NCI-H2171 treated with DMSO at 0.1 percent for 48 hours (cell line): ENCODE measurements at regions not wholly inside any gene's neighbourhood (a gene's known extent, or its start where the extent isn't known, plus 50 kb on each side); places are given as distances from the start of the nearest gene placed in this dataset.

Source experiments
- DNase-seq: peaks from one replicate; lab custom pipeline; 2025; lab: John Stamatoyannopoulos, UW

DNA sequence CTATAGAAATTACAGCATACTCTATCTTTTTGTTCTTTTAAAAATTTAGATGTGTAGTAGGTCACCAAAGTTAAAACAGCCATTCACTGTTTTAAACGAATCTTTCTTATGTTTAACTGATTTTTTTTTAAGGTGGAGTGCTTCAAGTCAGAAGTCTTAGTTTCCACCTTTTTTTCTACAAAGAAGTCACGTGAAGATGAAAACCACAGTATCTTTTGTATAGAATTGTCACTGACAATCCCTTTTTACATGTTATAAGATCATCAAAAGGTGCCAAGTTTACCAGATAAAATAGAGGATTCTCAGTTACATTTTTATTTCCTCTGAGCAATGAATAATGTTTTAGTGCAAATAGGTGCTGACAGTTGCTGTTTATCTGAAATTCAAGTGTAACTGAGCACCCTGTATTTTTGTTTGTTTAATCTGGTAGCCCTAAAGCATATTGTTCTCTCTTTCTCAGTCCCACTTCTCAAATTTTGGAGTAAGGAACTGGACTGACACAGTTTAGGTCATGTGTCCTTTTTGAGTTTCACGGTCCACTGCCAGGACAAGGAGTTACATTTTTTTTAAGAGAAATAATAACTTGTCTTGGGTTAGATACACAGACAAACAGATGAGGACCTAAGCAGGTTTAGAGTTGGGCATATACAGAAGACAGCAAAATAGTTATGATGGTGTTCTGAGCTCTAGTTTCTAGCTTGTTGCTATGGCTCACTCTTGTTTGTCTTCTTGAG lies 233.2 kb upstream of the MBL2 start:
- DNase-seq, result no peak

- no peak for DNase-seq
These were observed 230.5 kb upstream of the MBL2 start for GRCh38 chr10:53003094-53003493.

GRCh38 chr10:52999681-53000080 lies 227.1 kb upstream of the MBL2 start:
- DNase-seq, result no peak

DNA sequence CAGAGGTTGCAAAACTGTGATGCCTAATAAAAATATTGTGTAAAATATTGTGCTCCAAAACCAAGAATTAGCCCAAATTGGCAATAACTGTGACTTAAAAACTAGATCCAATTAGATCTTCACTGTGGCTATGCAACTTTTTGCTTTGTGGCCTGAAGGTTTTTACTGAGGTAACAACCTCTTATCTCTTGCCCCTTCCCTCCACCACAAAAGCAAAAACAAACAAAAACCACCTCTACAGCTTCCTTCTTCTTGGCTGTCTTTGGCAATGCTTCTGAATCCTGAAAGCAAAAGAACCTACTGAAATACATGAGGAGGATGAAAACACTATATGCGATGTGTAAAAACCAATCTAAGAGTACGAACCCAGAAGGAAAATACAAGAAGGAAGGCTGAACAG lies 226.7 kb upstream of the MBL2 start:
- no peak for DNase-seq

- no peak for DNase-seq
These were observed 224.4 kb upstream of the MBL2 start for GRCh38 chr10:52997007-52997406.

GRCh38 chr10:52994370-52994769 lies 221.8 kb upstream of the MBL2 start:
- DNase-seq, result no peak

GRCh38 chr10:52993109-52993508 lies 220.5 kb upstream of the MBL2 start:
- DNase-seq, result no peak

DNA sequence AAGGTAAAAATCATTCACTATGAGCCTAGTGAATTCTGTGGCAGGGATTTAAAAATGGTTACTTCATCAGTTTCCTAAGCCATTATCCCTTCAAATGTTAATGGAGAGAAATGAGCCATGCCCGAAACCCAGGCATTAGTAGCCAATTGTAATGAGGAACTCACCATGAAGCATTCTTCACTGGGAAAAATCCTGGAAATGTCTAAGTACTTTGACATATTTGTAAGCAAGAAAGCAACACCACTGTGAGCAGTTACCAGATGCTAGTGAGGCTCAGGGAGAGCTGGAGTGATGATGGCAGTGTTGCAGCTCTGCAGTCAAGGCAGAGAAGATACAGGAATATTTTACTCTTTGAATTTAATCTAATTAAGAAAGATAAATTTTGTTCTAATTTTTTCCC lies 220.0 kb upstream of the MBL2 start:
- DNase-seq, result no peak

- DNase-seq, result no peak
These were observed 216.3 kb upstream of the MBL2 start for GRCh38 chr10:52988923-52989322.

- no peak for DNase-seq
These were observed 213.5 kb upstream of the MBL2 start for GRCh38 chr10:52986125-52986524.

DNA sequence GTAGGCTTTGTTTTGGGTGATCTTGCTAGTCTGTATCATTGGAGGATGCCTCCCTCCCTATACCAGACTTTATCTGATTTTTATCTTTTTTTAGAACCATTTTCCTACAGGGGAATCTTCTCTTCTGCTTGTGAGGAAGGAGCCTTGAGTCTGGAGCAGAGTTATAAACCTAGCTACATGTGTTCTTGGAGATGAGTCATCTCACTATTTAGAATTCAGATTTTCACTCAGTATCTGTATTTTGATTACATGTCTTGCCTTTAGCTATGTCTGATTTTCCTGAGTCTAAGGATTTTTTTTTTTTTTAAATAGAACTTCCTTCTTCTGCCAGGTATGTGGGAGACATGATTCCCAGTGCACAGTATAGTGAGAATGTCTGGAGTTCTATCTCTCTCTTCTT lies 211.6 kb upstream of the MBL2 start:
- DNase-seq, result no peak

- DNase-seq, result no peak
These were observed 206.9 kb upstream of the MBL2 start for GRCh38 chr10:52979295-52979990.

- no peak for DNase-seq
These were observed 205.0 kb upstream of the MBL2 start for GRCh38 chr10:52977581-52977980.

GRCh38 chr10:52967806-52968795 lies 195.5 kb upstream of the MBL2 start:
- no peak for DNase-seq

DNA sequence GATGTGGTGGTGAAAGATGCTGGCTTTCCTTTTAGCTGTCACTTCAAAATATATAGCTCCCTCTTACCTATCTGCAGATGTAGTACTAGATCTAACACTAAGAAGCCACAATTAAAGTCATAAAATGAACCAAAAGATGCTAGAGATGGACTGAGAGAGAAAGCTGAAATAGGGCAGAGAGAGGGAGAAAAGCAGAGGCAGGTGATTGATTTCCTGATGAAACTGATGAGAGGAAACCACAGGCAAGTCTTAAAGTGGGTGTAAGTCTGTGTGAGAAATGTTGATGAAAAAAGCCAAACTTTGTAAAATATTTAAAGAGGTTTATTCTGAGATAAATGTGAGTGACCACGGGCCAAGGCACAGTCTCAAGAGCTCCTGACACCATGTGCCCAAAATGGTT lies 194.3 kb upstream of the MBL2 start:
- DNase-seq, result no peak

DNA sequence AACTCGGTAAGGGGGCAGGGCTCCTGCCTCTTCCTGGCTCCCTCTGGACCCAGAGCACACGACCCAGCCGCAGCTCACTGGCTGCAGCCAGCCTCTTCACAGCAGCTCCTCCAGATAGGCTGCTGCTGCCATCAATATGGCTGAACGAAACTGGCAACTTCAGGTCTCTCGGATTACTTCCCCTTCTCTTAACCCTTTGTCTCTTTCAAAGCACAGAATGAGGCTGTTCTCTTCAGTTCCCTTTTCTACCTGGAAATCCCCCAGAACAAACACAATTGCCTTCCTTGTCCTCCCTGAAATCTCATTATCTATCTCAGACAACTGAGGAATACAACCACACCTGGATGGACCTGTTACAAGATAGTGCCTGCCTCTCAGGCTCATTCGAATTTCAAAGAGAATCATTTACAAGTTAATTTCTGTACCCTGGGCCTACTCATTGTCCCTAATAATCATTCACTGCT lies 193.4 kb upstream of the MBL2 start:
- DNase-seq, result no peak

DNA sequence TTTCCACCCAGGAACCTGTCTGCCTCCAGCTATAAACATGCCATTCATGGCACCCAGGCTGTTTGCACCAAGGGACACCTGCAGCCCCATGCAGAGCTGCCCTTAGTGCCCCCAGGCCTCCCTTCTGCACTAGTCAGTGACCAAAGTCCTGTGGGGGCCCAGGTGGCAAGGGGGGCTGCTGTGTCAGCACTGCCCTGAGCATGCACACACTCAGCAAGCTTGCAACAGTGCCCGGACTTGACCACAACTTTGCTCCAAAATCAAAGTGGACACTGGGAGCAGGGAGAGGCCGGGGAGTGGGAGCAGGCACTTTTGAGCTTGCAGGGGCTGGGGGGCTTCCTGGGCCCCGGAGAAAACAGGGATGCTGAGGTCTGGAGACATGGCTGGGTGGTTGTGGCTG lies 192.9 kb upstream of the MBL2 start:
- DNase-seq, result no peak

- DNase-seq, result no peak
These were observed 188.7 kb upstream of the MBL2 start for GRCh38 chr10:52961323-52961722.

DNA sequence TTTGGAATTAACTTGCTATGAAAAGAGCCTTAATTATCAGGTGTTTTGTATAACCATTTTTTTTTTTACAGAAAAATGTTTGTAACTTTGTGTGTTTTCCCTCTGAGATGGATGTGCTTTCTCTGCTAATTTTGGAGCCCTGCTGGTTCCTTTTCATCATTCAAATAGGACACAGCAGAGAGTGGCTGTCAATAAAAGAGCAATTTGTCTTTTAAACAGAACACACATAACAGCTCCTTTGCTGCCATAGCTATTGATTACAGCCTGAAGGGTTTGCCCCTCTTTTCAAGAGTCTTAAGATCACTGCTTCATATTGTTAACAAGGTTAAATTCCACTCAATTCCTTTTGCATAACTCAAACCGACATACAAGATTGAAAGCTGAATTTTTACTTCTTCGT lies 187.2 kb upstream of the MBL2 start:
- DNase-seq, result no peak

DNA sequence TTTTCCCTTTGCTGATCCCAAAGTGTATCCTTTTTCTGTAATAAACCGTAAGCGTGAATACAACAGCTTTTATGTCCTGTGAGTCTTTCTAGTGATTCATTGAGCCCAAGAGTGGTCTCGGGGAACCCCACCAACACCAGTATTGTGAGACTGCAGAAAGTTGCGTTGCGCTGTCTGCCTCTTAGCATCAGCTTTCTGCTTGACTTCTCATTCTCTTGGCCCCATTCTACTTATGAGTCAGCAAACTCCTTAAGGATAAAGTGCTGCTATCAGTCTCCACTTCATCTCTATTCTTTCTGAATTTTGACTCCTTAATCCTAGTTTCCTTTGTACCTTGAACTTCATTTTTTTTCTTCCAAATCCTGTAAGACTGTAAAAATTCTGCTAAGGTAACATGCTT lies 184.3 kb upstream of the MBL2 start:
- no peak for DNase-seq

- no peak for DNase-seq
These were observed 183.9 kb upstream of the MBL2 start for GRCh38 chr10:52956461-52956860.

DNA sequence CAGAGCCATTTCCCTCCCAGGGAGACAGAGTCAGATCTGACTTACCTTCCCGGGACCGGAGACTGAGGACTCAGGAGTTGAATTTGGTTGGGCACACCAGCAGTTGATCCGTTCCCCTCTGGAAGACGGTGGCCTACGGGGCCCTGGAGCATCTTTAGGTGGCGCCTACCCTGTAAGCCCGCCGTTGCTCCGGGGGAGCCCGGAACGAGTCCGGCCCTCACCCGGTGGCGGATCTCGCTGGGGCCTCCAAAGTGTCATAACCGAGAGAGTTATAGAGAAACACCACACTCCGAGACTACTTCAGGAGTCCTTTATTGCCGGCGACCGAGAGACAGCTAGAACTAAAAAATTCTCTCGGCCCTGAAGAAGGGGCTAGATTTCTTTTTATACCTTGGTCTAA lies 182.8 kb upstream of the MBL2 start:
- DNase-seq, result no peak

DNA sequence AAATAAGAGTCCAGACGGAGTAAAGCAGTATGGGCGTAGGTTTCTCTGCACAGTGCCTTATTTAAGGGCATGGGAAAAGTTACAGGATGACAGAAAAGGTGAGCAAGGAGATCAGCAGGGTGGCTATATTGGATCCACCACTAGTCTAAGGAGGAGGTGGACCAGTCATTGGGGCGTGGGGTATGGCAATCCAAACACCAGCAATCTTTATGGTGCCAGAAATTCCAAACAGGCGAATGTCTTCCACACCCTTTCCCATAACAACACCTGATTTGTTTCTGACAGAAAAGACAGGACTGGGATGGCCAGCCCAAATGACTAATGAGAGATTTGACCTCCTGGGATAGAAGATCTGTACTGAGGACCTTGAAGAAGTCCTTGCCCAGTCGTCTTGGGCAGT lies 181.8 kb upstream of the MBL2 start:
- DNase-seq, result no peak
